ENCODE measurements at regions not wholly inside any gene's neighbourhood (a gene's known extent, or its start where the extent isn't known, plus 50 kb on each side); places are given as distances from the start of the nearest gene placed in this dataset.

- intact Hi-C loops (cut with micrococcal nuclease; ENCODE audit: unreplicated experiment), result no loop called here
- POLR2A ChIA-PET, result no interaction called here
- CTCF ChIA-PET (ENCODE audit: low intra/inter-chr PET ratio, low total read pairs), result no interaction called here
- DNase-seq (ENCODE audit: low spot score) (no peak), FAIRE-seq (no peak), ATAC-seq (no peak)
- in situ Hi-C loops (cut with HindIII; ENCODE audit: extremely low pct_ligation_motif_present, low pct_unique_long_range_greater_than_20kb), result no loop called here
- Histone ChIP-seq H3K9me3 (ENCODE audit: low read length) (no peaks in the 10 kb centered on the region), H3K79me2 (ENCODE audit: insufficient read depth, low read length) (no peaks in the 10 kb centered on the region), H3K4me2 (ENCODE audit: low read depth, low read length) (no peak overlapping the region), H4K20me1 (ENCODE audit: insufficient read depth, low read length) (no peaks in the 10 kb centered on the region), H3K27ac (ENCODE audit: extremely low read length, insufficient read depth, low read length) (no peak overlapping the region), H3K4me3 (replicated peaks in 1 of 3; ENCODE audit: insufficient read depth in 1 of 3, low read depth in 2 of 3, low read length in 3 of 3) (no peak overlapping the region), H3K9ac (ENCODE audit: insufficient read depth, low read depth, low read length) (no peak overlapping the region), H3K4me1 (ENCODE audit: insufficient read depth, low read length) (no peaks in the 10 kb centered on the region), H3K36me3 (replicated peaks in 1 of 2; ENCODE audit: control insufficient read depth in 1 of 2, insufficient read depth in 2 of 2, low read length in 2 of 2) (no peaks in the 10 kb centered on the region), H2AFZ (ENCODE audit: low read length) (no peak overlapping the region), H3K27me3 (ENCODE audit: control insufficient read depth in 1 of 2, insufficient read depth in 2 of 2, low read length in 2 of 2) (no peaks in the 10 kb centered on the region)
- BruUV-seq (replicated peaks), result no TSS peak
- WGBS (ENCODE audit: low lambda C conversion rate), result 0% methylated on average over 1 of the region's 1 CpG
- no peak for TF ChIP-seq MTA3 (CRISPR knock-in tag; IDR thresholded peaks at IDR 0.05)
- TF ChIP-seq RARG (CRISPR knock-in tag; IDR thresholded peaks at IDR 0.05; ENCODE audit: low read depth), result no peak
- no peak for TF ChIP-seq HMGXB4 (CRISPR knock-in tag; IDR thresholded peaks at IDR 0.05; ENCODE audit: borderline replicate concordance in 1 of 2, low read depth in 1 of 2)
- no peak for TF ChIP-seq HOXA7 (CRISPR knock-in tag; IDR thresholded peaks at IDR 0.05)
- no peak for TF ChIP-seq KDM3A (CRISPR knock-in tag; IDR thresholded peaks at IDR 0.05; ENCODE audit: low read depth)
- TF ChIP-seq ZFP41 (CRISPR knock-in tag; IDR thresholded peaks at IDR 0.05; ENCODE audit: borderline replicate concordance), result no peak
- TF ChIP-seq EEA1 (CRISPR knock-in tag; IDR thresholded peaks at IDR 0.05; ENCODE audit: borderline replicate concordance), result no peak
- no peak for TF ChIP-seq SMAD3 (CRISPR knock-in tag; IDR thresholded peaks at IDR 0.05)
- no peak for TF ChIP-seq SUZ12 (IDR thresholded peaks at IDR 0.05; ENCODE audit: low read depth, low read length)
- TF ChIP-seq HIVEP1 (CRISPR knock-in tag; IDR thresholded peaks at IDR 0.05), result no peak
- no peak for TF ChIP-seq POGZ (CRISPR knock-in tag; IDR thresholded peaks at IDR 0.05)
- TF ChIP-seq, protein P1, sequence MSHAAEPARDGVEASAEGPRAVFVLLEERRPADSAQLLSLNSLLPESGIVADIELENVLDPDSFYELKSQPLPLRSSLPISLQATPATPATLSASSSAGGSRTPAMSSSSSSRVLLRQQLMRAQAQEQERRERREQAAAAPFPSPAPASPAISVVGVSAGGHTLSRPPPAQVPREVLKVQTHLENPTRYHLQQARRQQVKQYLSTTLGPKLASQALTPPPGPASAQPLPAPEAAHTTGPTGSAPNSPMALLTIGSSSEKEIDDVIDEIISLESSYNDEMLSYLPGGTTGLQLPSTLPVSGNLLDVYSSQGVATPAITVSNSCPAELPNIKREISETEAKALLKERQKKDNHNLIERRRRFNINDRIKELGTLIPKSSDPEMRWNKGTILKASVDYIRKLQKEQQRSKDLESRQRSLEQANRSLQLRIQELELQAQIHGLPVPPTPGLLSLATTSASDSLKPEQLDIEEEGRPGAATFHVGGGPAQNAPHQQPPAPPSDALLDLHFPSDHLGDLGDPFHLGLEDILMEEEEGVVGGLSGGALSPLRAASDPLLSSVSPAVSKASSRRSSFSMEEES (CRISPR knock-in tag; IDR thresholded peaks at IDR 0.05), result no peak
- TF ChIP-seq SMAD1 (CRISPR knock-in tag; IDR thresholded peaks at IDR 0.05; ENCODE audit: borderline replicate concordance, low read depth), result no peak
- no peak for TF ChIP-seq SSRP1 (CRISPR knock-in tag; IDR thresholded peaks at IDR 0.05)
Measured at GRCh38 chr13:70769817-70770216, 661.6 kb upstream of the KLHL1 start.
